Adrenal gland (tissue), 9 donors: ENCODE measurements at regions not wholly inside any gene's neighbourhood (a gene's known extent, or its start where the extent isn't known, plus 50 kb on each side); places are given as distances from the start of the nearest gene placed in this dataset.

Experiments
- DNase-seq, 7 donors: peaks; one replicate each; pipeline ENCODE4 v3.0.0-alpha.2; 2019 to 2020
- H3K27ac ChIP-seq, 5 donors: fragments of 200-600 bp; sonication (generic) in 4 of 5; 1 replicate in 3 of 5; 2 replicates in 2 of 5; pipeline versions ENCODE4 v1.5.1 to v1.8.0; 2016 to 2020; ENCODE audit warnings: mild to moderate bottlenecking in 1 of 5
- H3K27me3 ChIP-seq: fragments of 200-600 bp; 2 replicates; pipeline ENCODE4 v1.8.0; 2021
- H3K36me3 ChIP-seq, 2 donors: fragments of 200-600 bp; replicated peaks in 1 of 2; 1 replicate in 1 of 2; 2 replicates in 1 of 2; pipeline versions ENCODE4 v1.5.1 to v1.8.0; 2018 to 2022
- H3K4me1 ChIP-seq, 2 donors: fragments of 200-600 bp; replicated peaks in 1 of 2; 1 replicate in 1 of 2; 2 replicates in 1 of 2; pipeline versions ENCODE4 v1.5.1 to v1.8.0; 2018 to 2021
- H3K4me3 ChIP-seq, 4 donors: fragments of 200-600 bp; sonication (generic) in 3 of 4; one replicate each; pipeline ENCODE4 v1.5.1; 2016 to 2018
- H3K9me3 ChIP-seq, 3 donors: fragments of 200-600 bp; sonication (generic) in 1 of 3; replicated peaks in 1 of 3; 1 replicate in 2 of 3; 2 replicates in 1 of 3; pipeline versions ENCODE4 v1.5.1 to v1.8.0; 2016 to 2021
- CTCF ChIP-seq, 6 experiments: fragments of 450-650 bp in 4 of 6; fragments of 200-600 bp in 2 of 6; sonication (generic) in 1 of 6; IDR thresholded peaks; 1 replicate in 5 of 6; 2 replicates in 1 of 6; pipeline versions ENCODE4 v1.5.1 to v1.8.0; 2016 to 2021; ENCODE audit warnings: antibody characterized with exemption in 6 of 6, mild to moderate bottlenecking in 2 of 6, moderate library complexity in 1 of 6
- POLR2A ChIP-seq, 2 donors: fragments of 450-650 bp; IDR thresholded peaks; one replicate each; pipeline ENCODE4 v1.6.1; 2017; ENCODE audit warnings: antibody characterized with exemption in 2 of 2, mild to moderate bottlenecking in 2 of 2, moderate library complexity in 1 of 2
- WGBS, 4 donors: extraction: QIAGEN DNeasy Blood & Tissue Kit in 2 of 4; methylation state at CpG; one replicate each; pipeline versions ENCODE4 v1.1.5 to v1.1.7; 2013 to 2017; 5-methylcytosine and 5-hydroxymethylcytosine counted together
- intact Hi-C, 2 donors: fragments of 100-400 bp; cut with DNase I; formaldehyde crosslinking; loops; one replicate each; pipeline versions ENCODE4 v1.14.1 to v1.15.0; 2022 to 2023
- donor health status: healthy with polysubstance abuse.
- donor health status: Bipolar disorder and iron deficiency.
- donor health status: DM: yes; HTN: yes; CAD: no.
- donor health status: DM: no; HTN: no; CAD: no.
- donor health status: DM: no; HTN: no; CAD: no.

- no peaks in the 10 kb centered on the region for H3K9me3 ChIP-seq
- no peaks in the 10 kb centered on the region for H3K27me3 ChIP-seq
- 71 to 96% (median 83%) methylated on average over 1 of the region's 1 CpG for WGBS, 4 donors
- no peaks in the 10 kb centered on the region for H3K4me1 ChIP-seq
- no peaks in the 10 kb centered on the region for H3K36me3 ChIP-seq
- no peak overlapping the region for H3K27ac ChIP-seq
- TF ChIP-seq CTCF (IDR thresholded peaks at IDR 0.05) (no peak), POLR2A (IDR thresholded peaks at IDR 0.05) (no peak)
- intact Hi-C loops, result no loop called here
- DNase-seq, result no peak
- H3K4me3 ChIP-seq, result no peak overlapping the region
Measured at GRCh38 chr16:51701025-51701424, 550.0 kb upstream of the SALL1 start.

- 68 to 80% (median 70%) methylated on average over 5 of the region's 5 CpGs for WGBS, 4 donors
- intact Hi-C loops, result no loop called here
- TF ChIP-seq POLR2A (IDR thresholded peaks at IDR 0.05), result no peak
- TF ChIP-seq CTCF (IDR thresholded peaks at IDR 0.05), result no peak
- H3K9me3 ChIP-seq, result no peaks in the 10 kb centered on the region
- H3K4me1 ChIP-seq, result no peaks in the 10 kb centered on the region
- no peak for DNase-seq
- H3K27ac ChIP-seq, result no peak overlapping the region
- H3K27me3 ChIP-seq, result no peaks in the 10 kb centered on the region
- no peaks in the 10 kb centered on the region for H3K36me3 ChIP-seq
- H3K4me3 ChIP-seq, result no peak overlapping the region
Measured at GRCh38 chr16:51699686-51700396, 548.8 kb upstream of the SALL1 start.

GRCh38 chr16:51698647-51699046 is 547.6 kb upstream of the SALL1 start:
- no peaks in the 10 kb centered on the region for H3K9me3 ChIP-seq
- intact Hi-C loops, result no loop called here
- H3K27me3 ChIP-seq, result no peaks in the 10 kb centered on the region
- TF ChIP-seq CTCF (IDR thresholded peaks at IDR 0.05) (no peak), POLR2A (IDR thresholded peaks at IDR 0.05) (no peak)
- no peaks in the 10 kb centered on the region for H3K4me1 ChIP-seq
- 63 to 79% (median 68%) methylated on average over 2 of the region's 2 CpGs for WGBS, 4 donors
- H3K36me3 ChIP-seq, result no peaks in the 10 kb centered on the region
- no peak for DNase-seq
- H3K4me3 ChIP-seq, result no peak overlapping the region
- no peak overlapping the region for H3K27ac ChIP-seq

- Histone ChIP-seq H3K9me3 (no peaks in the 10 kb centered on the region), H3K27me3 (no peaks in the 10 kb centered on the region), H3K36me3 (no peaks in the 10 kb centered on the region), H3K4me1 (no peaks in the 10 kb centered on the region), H3K4me3 (no peak overlapping the region), H3K27ac (no peak overlapping the region)
- WGBS, 4 donors, result 47 to 57% (median 49%) methylated on average over 2 of the region's 2 CpGs
- TF ChIP-seq CTCF (IDR thresholded peaks at IDR 0.05) (no peak), POLR2A (IDR thresholded peaks at IDR 0.05) (no peak)
- intact Hi-C loops, result no loop called here
- DNase-seq, result no peak
Measured at GRCh38 chr16:51697454-51697853, 546.4 kb upstream of the SALL1 start.
